ENCODE measurements at regions not wholly inside any gene's neighbourhood (a gene's known extent, or its start where the extent isn't known, plus 50 kb on each side); places are given as distances from the start of the nearest gene placed in this dataset.

DNA sequence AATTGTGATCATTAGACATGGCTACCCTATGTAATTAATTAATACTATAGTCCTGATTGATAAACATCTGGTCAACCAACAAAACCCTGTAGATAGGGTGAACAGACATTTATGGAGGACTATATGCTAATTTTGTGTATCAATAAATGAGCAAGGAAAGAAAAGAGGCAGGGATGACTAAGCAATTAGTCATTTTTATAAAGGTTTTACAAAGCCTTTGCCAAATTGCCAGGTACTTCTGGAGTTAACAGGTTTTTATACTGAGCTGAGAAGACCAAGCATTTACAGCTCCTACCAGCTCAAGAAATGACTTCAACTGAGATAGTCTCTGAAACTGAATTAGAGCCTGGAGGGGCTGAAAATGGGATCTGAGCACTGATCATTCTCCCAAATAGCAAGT lies 186.8 kb upstream of the PRR20A start:
- Histone ChIP-seq H3K4me1 (ENCODE audit: control insufficient read depth, insufficient read depth, low read length) (no peaks in the 10 kb centered on the region), H3K4me3 (ENCODE audit: low read depth, low read length) (no peak overlapping the region), H3K9me3 (ENCODE audit: control insufficient read depth, insufficient read depth, low read length) (no peaks in the 10 kb centered on the region), H3K9ac (ENCODE audit: low read depth, low read length) (no peak overlapping the region), H3K27me3 (ENCODE audit: control insufficient read depth, insufficient read depth, low read length) (no peaks in the 10 kb centered on the region), H3K36me3 (ENCODE audit: control insufficient read depth, insufficient read depth, low read length) (no peaks in the 10 kb centered on the region), H3K27ac (ENCODE audit: low read depth, low read length) (no peak overlapping the region)

DNA sequence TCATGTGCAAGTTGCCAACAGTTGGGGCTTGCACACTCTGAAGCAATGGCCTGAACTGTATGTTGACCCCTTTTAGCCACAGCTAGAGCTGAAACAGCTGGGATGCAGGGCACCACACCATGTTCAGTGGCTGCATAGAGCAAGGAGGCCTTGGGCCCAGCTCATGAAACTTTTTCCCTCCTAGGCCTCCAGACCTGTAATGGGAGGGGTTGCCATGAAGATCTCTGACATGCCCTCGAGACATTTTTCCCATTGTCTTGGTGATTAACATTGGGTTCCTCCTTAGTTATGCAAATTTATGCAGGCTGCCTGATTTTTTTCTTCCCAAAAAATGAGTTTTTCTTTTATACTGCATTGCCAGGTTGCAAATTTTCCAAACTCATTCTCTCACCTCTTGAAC lies 165.1 kb upstream of the PRR20A start:
- Histone ChIP-seq H3K27me3 (ENCODE audit: control insufficient read depth, insufficient read depth, low read length) (no peaks in the 10 kb centered on the region), H3K4me3 (ENCODE audit: low read depth, low read length) (no peak overlapping the region), H3K27ac (ENCODE audit: low read depth, low read length) (no peak overlapping the region), H3K9me3 (ENCODE audit: control insufficient read depth, insufficient read depth, low read length) (0 out of 2 replicates have a peak, but pooled peaks cover 7% of the 10 kb centered on the region), H3K36me3 (ENCODE audit: control insufficient read depth, insufficient read depth, low read length) (no peaks in the 10 kb centered on the region), H3K9ac (ENCODE audit: low read depth, low read length) (no peak overlapping the region), H3K4me1 (ENCODE audit: control insufficient read depth, insufficient read depth, low read length) (peaks cover 9% of the 10 kb centered on the region)

DNA sequence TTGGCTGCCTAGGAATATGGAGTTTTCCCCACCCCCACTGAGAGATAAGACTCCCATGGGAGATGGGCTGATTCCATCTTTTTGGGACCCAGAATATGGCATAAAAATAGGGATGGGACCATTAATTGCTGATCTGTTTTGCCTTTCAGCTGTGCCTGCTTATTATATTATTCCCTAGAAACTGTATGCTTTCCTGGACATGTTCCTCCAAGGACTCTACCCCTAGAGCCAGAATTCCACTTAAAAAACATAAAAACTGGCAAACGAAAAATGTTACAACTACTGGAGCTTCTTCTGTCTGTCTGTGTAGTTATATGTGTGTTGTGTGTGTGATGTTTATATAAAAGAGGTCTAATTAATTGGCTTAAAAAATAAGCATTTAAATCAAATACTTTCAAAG lies 159.9 kb upstream of the PRR20A start:
- no peaks in the 10 kb centered on the region for H3K36me3 ChIP-seq (ENCODE audit: control insufficient read depth, insufficient read depth, low read length)
- no peak overlapping the region for H3K4me3 ChIP-seq (ENCODE audit: low read depth, low read length)
- H3K9ac ChIP-seq (ENCODE audit: low read depth, low read length), result no peak overlapping the region
- H3K27me3 ChIP-seq (ENCODE audit: control insufficient read depth, insufficient read depth, low read length), result no peaks in the 10 kb centered on the region
- no peaks in the 10 kb centered on the region for H3K9me3 ChIP-seq (ENCODE audit: control insufficient read depth, insufficient read depth, low read length)
- peaks cover 4% of the 10 kb centered on the region; the same call in 1 of the 2 replicates for H3K4me1 ChIP-seq (ENCODE audit: control insufficient read depth, insufficient read depth, low read length)
- H3K27ac ChIP-seq (ENCODE audit: low read depth, low read length), result no peak overlapping the region

GRCh38 chr13:56986121-56986520 lies 154.6 kb upstream of the PRR20A start:
- H3K9ac ChIP-seq (ENCODE audit: low read depth, low read length), result no peak overlapping the region
- H3K27me3 ChIP-seq (ENCODE audit: control insufficient read depth, insufficient read depth, low read length), result no peaks in the 10 kb centered on the region
- no peaks in the 10 kb centered on the region for H3K4me1 ChIP-seq (ENCODE audit: control insufficient read depth, insufficient read depth, low read length)
- H3K27ac ChIP-seq (ENCODE audit: low read depth, low read length), result no peak overlapping the region
- no peaks in the 10 kb centered on the region for H3K36me3 ChIP-seq (ENCODE audit: control insufficient read depth, insufficient read depth, low read length)
- no peak overlapping the region for H3K4me3 ChIP-seq (ENCODE audit: low read depth, low read length)
- no peaks in the 10 kb centered on the region for H3K9me3 ChIP-seq (ENCODE audit: control insufficient read depth, insufficient read depth, low read length)

GRCh38 chr13:56988543-56988942 lies 152.2 kb upstream of the PRR20A start:
- Histone ChIP-seq H3K27ac (ENCODE audit: low read depth, low read length) (no peak overlapping the region), H3K36me3 (ENCODE audit: control insufficient read depth, insufficient read depth, low read length) (no peaks in the 10 kb centered on the region), H3K4me3 (ENCODE audit: low read depth, low read length) (no peak overlapping the region), H3K4me1 (ENCODE audit: control insufficient read depth, insufficient read depth, low read length) (no peaks in the 10 kb centered on the region), H3K9me3 (ENCODE audit: control insufficient read depth, insufficient read depth, low read length) (no peaks in the 10 kb centered on the region), H3K27me3 (ENCODE audit: control insufficient read depth, insufficient read depth, low read length) (no peaks in the 10 kb centered on the region), H3K9ac (ENCODE audit: low read depth, low read length) (no peak overlapping the region)

DNA sequence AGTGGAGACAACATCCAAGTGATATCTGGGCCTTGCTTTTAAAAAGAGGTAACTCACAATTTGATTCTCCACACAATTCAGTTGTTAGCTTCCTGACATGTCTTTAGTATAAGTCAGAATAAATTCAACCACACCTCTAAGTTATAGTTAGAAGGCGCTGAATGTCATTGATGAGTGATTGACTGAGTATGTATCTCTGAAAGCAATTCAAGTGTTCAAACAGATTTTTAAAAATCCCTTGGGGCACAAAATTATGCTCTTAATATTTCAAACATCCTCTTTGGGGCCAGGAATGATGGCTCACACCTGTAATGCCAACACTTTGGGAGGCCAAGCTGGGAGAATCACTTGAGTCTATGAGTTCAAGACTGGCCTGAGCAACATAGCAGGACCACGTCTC lies 137.0 kb upstream of the PRR20A start:
- Histone ChIP-seq H3K4me3 (ENCODE audit: low read depth, low read length) (no peak overlapping the region), H3K9me3 (ENCODE audit: control insufficient read depth, insufficient read depth, low read length) (no peaks in the 10 kb centered on the region), H3K27ac (ENCODE audit: low read depth, low read length) (no peak overlapping the region), H3K9ac (ENCODE audit: low read depth, low read length) (no peak overlapping the region), H3K27me3 (ENCODE audit: control insufficient read depth, insufficient read depth, low read length) (no peaks in the 10 kb centered on the region), H3K4me1 (ENCODE audit: control insufficient read depth, insufficient read depth, low read length) (no peaks in the 10 kb centered on the region), H3K36me3 (ENCODE audit: control insufficient read depth, insufficient read depth, low read length) (no peaks in the 10 kb centered on the region)

GRCh38 chr13:57017357-57017756 lies 123.4 kb upstream of the PRR20A start:
- Histone ChIP-seq H3K4me1 (ENCODE audit: control insufficient read depth, insufficient read depth, low read length) (no peaks in the 10 kb centered on the region), H3K27me3 (ENCODE audit: control insufficient read depth, insufficient read depth, low read length) (no peaks in the 10 kb centered on the region), H3K36me3 (ENCODE audit: control insufficient read depth, insufficient read depth, low read length) (no peaks in the 10 kb centered on the region), H3K27ac (ENCODE audit: low read depth, low read length) (no peak overlapping the region), H3K9me3 (ENCODE audit: control insufficient read depth, insufficient read depth, low read length) (no peaks in the 10 kb centered on the region), H3K9ac (ENCODE audit: low read depth, low read length) (no peak overlapping the region), H3K4me3 (ENCODE audit: low read depth, low read length) (no peak overlapping the region)

GRCh38 chr13:57018915-57019314 lies 121.8 kb upstream of the PRR20A start:
- H3K36me3 ChIP-seq (ENCODE audit: control insufficient read depth, insufficient read depth, low read length), result no peaks in the 10 kb centered on the region
- no peak overlapping the region for H3K4me3 ChIP-seq (ENCODE audit: low read depth, low read length)
- H3K27me3 ChIP-seq (ENCODE audit: control insufficient read depth, insufficient read depth, low read length), result no peaks in the 10 kb centered on the region
- no peaks in the 10 kb centered on the region for H3K4me1 ChIP-seq (ENCODE audit: control insufficient read depth, insufficient read depth, low read length)
- no peak overlapping the region for H3K9ac ChIP-seq (ENCODE audit: low read depth, low read length)
- no peaks in the 10 kb centered on the region for H3K9me3 ChIP-seq (ENCODE audit: control insufficient read depth, insufficient read depth, low read length)
- no peak overlapping the region for H3K27ac ChIP-seq (ENCODE audit: low read depth, low read length)

DNA sequence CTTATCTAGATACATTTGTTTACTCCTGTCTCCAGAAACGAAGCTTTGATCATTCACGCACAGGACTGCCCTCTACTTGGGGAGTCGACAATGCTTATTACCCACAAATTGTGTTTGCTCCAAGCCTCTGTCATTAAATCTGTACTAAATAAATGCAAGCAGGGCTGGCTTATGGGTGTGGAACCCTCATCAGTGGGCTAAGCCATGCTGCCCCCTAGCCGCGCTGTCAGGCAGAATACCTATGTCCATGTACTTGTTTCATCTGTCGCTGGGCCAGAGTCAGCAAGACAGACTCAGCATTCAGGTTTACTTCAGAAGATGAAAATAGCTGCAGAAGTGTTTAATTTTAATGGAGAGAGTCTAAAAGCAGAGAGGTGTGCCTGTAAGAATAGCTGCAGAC lies 110.0 kb upstream of the PRR20A start:
- H3K36me3 ChIP-seq (ENCODE audit: control insufficient read depth, insufficient read depth, low read length), result no peaks in the 10 kb centered on the region
- H3K27me3 ChIP-seq (ENCODE audit: control insufficient read depth, insufficient read depth, low read length), result no peaks in the 10 kb centered on the region
- no peaks in the 10 kb centered on the region for H3K4me1 ChIP-seq (ENCODE audit: control insufficient read depth, insufficient read depth, low read length)

DNA sequence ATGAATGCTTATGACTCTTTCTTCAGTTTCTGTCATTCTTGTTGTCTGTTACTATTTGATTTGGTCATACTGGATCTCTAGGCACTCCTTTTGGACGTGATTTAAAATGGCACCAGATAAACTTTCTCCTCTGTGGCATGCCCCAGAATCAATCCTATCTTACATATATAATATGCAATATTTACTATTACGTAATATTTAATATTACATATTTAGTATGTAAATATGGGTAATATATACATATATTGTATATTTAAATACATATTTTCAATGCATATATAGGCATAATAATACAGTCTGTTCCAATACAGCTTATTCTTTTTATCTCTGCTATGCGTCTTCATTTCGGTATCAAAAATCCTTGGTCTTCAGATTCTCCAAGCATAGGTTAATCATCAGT lies 104.4 kb upstream of the PRR20A start:
- H3K9me3 ChIP-seq (ENCODE audit: control insufficient read depth, insufficient read depth, low read length), result no peaks in the 10 kb centered on the region
- no peak overlapping the region for H3K9ac ChIP-seq (ENCODE audit: low read depth, low read length)
- H3K27me3 ChIP-seq (ENCODE audit: control insufficient read depth, insufficient read depth, low read length), result no peaks in the 10 kb centered on the region

More for the DNA sequence above, 110.0 kb upstream of the PRR20A start:
- Histone ChIP-seq H3K9ac (ENCODE audit: low read depth, low read length) (no peak overlapping the region), H3K4me3 (ENCODE audit: low read depth, low read length) (no peak overlapping the region; the same call in 1 of the 2 replicates), H3K27ac (ENCODE audit: low read depth, low read length) (no peak overlapping the region), H3K9me3 (ENCODE audit: control insufficient read depth, insufficient read depth, low read length) (peaks cover 14% of the 10 kb centered on the region)

GRCh38 chr13:57044910-57045309 lies 95.8 kb upstream of the PRR20A start:
- Histone ChIP-seq H3K9ac (ENCODE audit: low read depth, low read length) (no peak overlapping the region), H3K27me3 (ENCODE audit: control insufficient read depth, insufficient read depth, low read length) (no peaks in the 10 kb centered on the region), H3K9me3 (ENCODE audit: control insufficient read depth, insufficient read depth, low read length) (peaks cover 3% of the 10 kb centered on the region; the same call in 1 of the 2 replicates), H3K36me3 (ENCODE audit: control insufficient read depth, insufficient read depth, low read length) (no peaks in the 10 kb centered on the region), H3K4me3 (ENCODE audit: low read depth, low read length) (no peak overlapping the region), H3K27ac (ENCODE audit: low read depth, low read length) (no peak overlapping the region), H3K4me1 (ENCODE audit: control insufficient read depth, insufficient read depth, low read length) (no peaks in the 10 kb centered on the region)

More for the DNA sequence above, 104.4 kb upstream of the PRR20A start:
- Histone ChIP-seq H3K4me3 (ENCODE audit: low read depth, low read length) (no peak overlapping the region), H3K27ac (ENCODE audit: low read depth, low read length) (no peak overlapping the region), H3K4me1 (ENCODE audit: control insufficient read depth, insufficient read depth, low read length) (no peaks in the 10 kb centered on the region), H3K36me3 (ENCODE audit: control insufficient read depth, insufficient read depth, low read length) (no peaks in the 10 kb centered on the region)
